Vagina (tissue), 2 donors: ENCODE measurements at regions not wholly inside any gene's neighbourhood (a gene's known extent, or its start where the extent isn't known, plus 50 kb on each side); places are given as distances from the start of the nearest gene placed in this dataset.
"Not testable (repeated sequence)": the region's sequence is repeated elsewhere in the genome, so short reads cannot be mapped to it uniquely, and the experiment has no call there.

Experiments used
- CTCF ChIP-seq, 3 experiments: fragments of 450-650 bp in 2 of 3; fragments of 200-600 bp in 1 of 3; sonication (generic) in 1 of 3; IDR thresholded peaks; one replicate each; pipeline ENCODE4 v1.5.1; 2017 to 2019; ENCODE audit warnings: antibody characterized with exemption in 3 of 3, mild to moderate bottlenecking in 2 of 3, moderate library complexity in 2 of 3
- POLR2A ChIP-seq, 2 donors: fragments of 450-650 bp; IDR thresholded peaks; one replicate each; pipeline ENCODE4 v1.6.1; 2017; ENCODE audit warnings: antibody characterized with exemption in 2 of 2, mild to moderate bottlenecking in 2 of 2, moderate library complexity in 2 of 2
- POLR2AphosphoS5 ChIP-seq, 2 donors: sonication (generic); formaldehyde crosslinking; IDR thresholded peaks; one replicate each; pipeline ENCODE4 v1.9.0; 2017; ENCODE audit warnings: antibody characterized with exemption in 2 of 2, mild to moderate bottlenecking in 2 of 2, low read depth in 1 of 2; ENCODE audit not compliant: insufficient read depth in 1 of 2

- TF ChIP-seq CTCF (IDR thresholded peaks at IDR 0.05); POLR2A (IDR thresholded peaks at IDR 0.05); POLR2AphosphoS5 (IDR thresholded peaks at IDR 0.05; ENCODE audit: insufficient read depth in 1 of 2, low read depth in 1 of 2): not testable (repeated sequence)
Observed at GRCh38 chr11:3571752-3572151, 70.0 kb downstream of the ART5 start.
